ENCODE measurements at regions not wholly inside any gene's neighbourhood (a gene's known extent, or its start where the extent isn't known, plus 50 kb on each side); places are given as distances from the start of the nearest gene placed in this dataset.

- DNase-seq (ENCODE audit: low read depth): peak; percentile 51
Measured at GRCh38 chr5:173829826-173830225, 58.3 kb upstream of the CPEB4 start.

DNA sequence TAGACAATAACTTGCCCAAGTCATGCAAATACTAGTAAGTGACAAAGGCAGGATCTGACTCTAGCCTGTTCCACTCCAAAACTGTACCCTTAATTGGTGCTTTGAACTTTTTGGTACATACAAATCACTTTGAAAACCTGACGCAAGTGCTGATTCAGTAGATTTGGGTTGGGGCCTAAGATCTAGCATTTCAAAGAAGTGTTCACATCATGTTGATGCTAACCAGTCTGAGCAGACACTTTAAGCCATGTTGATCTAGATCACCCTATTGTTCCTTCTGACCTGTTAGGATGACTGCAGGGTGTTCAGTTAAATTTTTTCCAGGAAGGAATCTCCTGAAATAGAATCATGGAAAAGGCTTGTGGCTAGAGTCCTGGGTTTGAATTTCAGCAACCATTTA lies 57.7 kb upstream of the CPEB4 start:
- DNase-seq (ENCODE audit: low read depth): no peak

DNA sequence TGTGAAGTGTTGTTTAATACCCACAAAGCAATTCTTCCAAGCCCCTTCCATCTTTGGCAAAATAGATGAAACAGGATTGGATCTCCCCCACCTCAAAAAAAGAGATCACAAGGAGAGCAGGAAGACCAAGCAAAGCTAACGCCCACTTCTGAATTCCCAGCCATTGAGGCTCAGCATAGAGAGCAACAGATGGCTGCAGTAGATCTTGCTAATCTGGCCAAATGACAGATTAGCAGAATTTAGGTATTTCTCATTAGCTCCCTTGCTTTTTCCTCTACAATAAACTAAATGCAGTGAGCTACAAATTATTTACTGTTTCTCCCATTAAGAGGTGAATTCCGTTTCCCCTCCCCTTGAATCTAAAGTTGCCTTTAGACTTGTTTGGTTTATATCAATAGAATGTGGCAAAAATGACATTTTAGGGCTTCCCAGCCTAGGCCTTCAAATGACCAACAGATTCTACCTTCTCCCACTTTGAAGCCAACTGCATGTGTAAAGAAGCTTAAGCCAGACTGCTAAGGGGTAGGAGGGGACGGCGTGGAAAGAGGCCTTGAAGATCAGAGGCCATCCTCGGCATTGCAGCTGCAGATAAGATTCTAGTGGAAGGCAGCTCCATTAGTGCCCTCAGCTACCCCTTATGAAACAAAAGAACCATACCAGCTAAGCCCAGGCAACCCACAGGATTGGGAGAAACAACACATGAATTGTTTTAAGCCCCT lies 56.8 kb upstream of the CPEB4 start:
- DNase-seq (ENCODE audit: low read depth): no peak

DNA sequence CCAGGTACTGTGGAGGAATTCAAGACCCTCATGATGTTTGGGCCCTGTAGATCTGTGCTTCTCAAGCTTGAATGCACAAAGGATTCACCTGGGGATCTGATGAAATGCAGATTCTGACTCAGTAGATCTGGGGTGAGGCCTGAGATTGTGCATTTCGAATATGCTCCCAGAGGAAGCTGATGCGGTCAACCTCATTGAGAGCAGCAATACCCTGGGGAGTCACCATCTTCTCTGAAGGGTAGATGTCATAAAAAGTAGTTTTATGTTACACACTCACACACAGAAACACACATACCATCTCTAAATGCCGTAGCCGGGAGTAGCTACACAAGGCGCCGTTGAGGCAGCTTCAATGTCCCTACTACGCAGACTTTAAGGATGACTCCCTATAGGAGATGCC lies 55.8 kb upstream of the CPEB4 start:
- DNase-seq (ENCODE audit: low read depth): no peak

GRCh38 chr5:173833196-173833985 lies 54.8 kb upstream of the CPEB4 start:
- DNase-seq (ENCODE audit: low read depth): no peak

GRCh38 chr5:173834071-173834771 lies 53.9 kb upstream of the CPEB4 start:
- no peak for DNase-seq (ENCODE audit: low read depth)

DNA sequence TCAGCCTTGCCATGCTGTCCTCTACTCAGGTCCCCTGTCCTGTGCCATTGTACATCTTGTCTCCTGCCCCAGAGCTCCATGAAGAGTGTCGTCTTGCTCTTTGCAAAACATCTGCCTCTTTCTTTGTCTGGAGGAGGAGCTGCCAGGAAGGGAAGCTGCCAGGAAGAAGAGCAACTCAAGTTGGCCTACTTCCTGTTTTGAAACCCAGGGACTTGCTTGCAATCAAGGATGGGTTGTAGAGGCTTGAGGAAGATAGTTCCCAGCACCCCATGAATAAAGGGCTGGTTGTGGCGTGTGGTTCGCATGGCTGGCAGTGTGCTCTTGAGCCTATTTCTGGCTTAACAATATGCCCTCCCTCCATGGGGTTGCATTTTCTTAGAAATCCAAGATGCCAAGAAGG lies 53.0 kb upstream of the CPEB4 start:
- no peak for DNase-seq (ENCODE audit: low read depth)

- no peak for DNase-seq (ENCODE audit: low read depth)
Measured at GRCh38 chr5:173835661-173836060, 52.5 kb upstream of the CPEB4 start.

DNA sequence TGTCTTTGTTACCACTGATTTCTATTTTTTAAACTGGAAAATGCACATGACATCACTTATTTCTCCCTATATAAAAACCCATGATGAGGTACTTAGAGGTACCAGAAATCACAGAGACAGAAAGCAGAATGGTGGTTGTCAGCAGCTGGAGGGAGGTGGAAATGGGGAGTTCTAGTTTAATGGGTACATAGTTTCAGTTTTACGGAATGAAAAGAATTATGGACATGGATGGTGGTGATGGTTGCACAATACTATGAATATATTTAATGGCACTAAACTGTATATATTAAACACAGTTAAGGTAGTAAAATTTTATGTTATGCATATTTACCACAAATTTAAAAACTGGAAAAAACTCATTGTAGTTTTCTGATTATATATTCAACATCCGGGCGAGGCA lies 50.5 kb upstream of the CPEB4 start:
- DNase-seq (ENCODE audit: low read depth): no peak
